K562 (cell line): ENCODE measurements at regions not wholly inside any gene's neighbourhood (a gene's known extent, or its start where the extent isn't known, plus 50 kb on each side); places are given as distances from the start of the nearest gene placed in this dataset.

Experiments
- CTCF ChIP-seq, 3 experiments: IDR thresholded peaks in 2 of 3; conservative IDR thresholded peaks in 1 of 3; 2 replicates each; pipeline ENCODE4 v1.5.1; 2011 to 2012; ENCODE audit warnings: low read length in 3 of 3, mild to moderate bottlenecking in 3 of 3, control low read depth in 2 of 3, improper control_type of control experiment in 1 of 3, inconsistent platforms in 1 of 3, low read depth in 1 of 3, mixed read lengths in 1 of 3, moderate library complexity in 1 of 3; ENCODE audit not compliant: insufficient read depth in 2 of 3
- EZH2 ChIP-seq: IDR thresholded peaks from 2 replicates; pipeline ENCODE4 v1.6.1; 2012; ENCODE audit warnings: low read depth, mild to moderate bottlenecking, inconsistent platforms, low read length, borderline replicate concordance
- GABPA ChIP-seq: fragments of 200-800 bp; sonication (Bioruptor generic); conservative IDR thresholded peaks from 2 replicates; pipeline ENCODE4 v1.6.1; 2016; ENCODE audit warnings: low read depth, missing genetic modification characterization, missing compliant biosample characterization
- MTA3 ChIP-seq: fragments of 450-650 bp; formaldehyde crosslinking; IDR thresholded peaks from 2 replicates; pipeline ENCODE4 v1.6.1; 2017; ENCODE audit warnings: mild to moderate bottlenecking, borderline replicate concordance
- RB1 ChIP-seq: fragments of 450-650 bp; IDR thresholded peaks from 2 replicates; pipeline ENCODE4 v1.6.1; 2017; ENCODE audit warnings: low read depth, mild to moderate bottlenecking
- SP1 ChIP-seq: sonication (generic); formaldehyde crosslinking; IDR thresholded peaks from 2 replicates; pipeline ENCODE4 v1.8.1; 2022; ENCODE audit warnings: mild to moderate bottlenecking, missing genetic modification reagents
- TCF7L2 ChIP-seq: fragments of 150-350 bp; IDR thresholded peaks from 2 replicates; pipeline ENCODE4 v1.6.1; 2016; ENCODE audit warnings: low read depth, mild to moderate bottlenecking, low read length, moderate library complexity
- ZNF316 ChIP-seq: fragments of 450-650 bp; IDR thresholded peaks from 2 replicates; pipeline ENCODE4 v1.6.1; 2016
- TF ChIP-seq, protein P1 (sequence below), 2 experiments: fragments of 450-650 bp in 1 of 2; sonication (generic) in 1 of 2; formaldehyde crosslinking in 1 of 2; IDR thresholded peaks in 1 of 2; conservative IDR thresholded peaks in 1 of 2; 2 replicates each; pipeline versions ENCODE4 v1.6.1 to v1.8.1; 2016 to 2023; ENCODE audit warnings: mild to moderate bottlenecking in 2 of 2, moderate library complexity in 2 of 2, inconsistent platforms in 1 of 2, missing genetic modification reagents in 1 of 2
- TF ChIP-seq, protein P2 (sequence below): sonication (generic); formaldehyde crosslinking; IDR thresholded peaks from 2 replicates; pipeline ENCODE4 v1.4.0; 2020; ENCODE audit warnings: mild to moderate bottlenecking, missing genetic modification reagents

GRCh38 chr14:55855751-55856150 lies 262.5 kb upstream of the PELI2 start:
- no peak for TF ChIP-seq EZH2
- TF ChIP-seq RB1, result no peak
- TF ChIP-seq SP1, result no peak
- no peak for TF ChIP-seq TCF7L2
- no peak for TF ChIP-seq ZNF316
- TF ChIP-seq CTCF (IDR thresholded peaks at IDR 0.05 in 2 of 3, conservative IDR thresholded peaks at IDR 0.05 in 1 of 3; ENCODE audit: insufficient read depth in 2 of 3, low read depth in 1 of 3, low read length in 3 of 3), result no peak
- TF ChIP-seq GABPA (tag), result no peak
- TF ChIP-seq, protein P1, sequence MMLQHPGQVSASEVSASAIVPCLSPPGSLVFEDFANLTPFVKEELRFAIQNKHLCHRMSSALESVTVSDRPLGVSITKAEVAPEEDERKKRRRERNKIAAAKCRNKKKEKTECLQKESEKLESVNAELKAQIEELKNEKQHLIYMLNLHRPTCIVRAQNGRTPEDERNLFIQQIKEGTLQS (IDR thresholded peaks at IDR 0.05), result no peak
- TF ChIP-seq, protein P1 (CRISPR knock-in tag; conservative IDR thresholded peaks at IDR 0.05), result no peak
- TF ChIP-seq, protein P2, sequence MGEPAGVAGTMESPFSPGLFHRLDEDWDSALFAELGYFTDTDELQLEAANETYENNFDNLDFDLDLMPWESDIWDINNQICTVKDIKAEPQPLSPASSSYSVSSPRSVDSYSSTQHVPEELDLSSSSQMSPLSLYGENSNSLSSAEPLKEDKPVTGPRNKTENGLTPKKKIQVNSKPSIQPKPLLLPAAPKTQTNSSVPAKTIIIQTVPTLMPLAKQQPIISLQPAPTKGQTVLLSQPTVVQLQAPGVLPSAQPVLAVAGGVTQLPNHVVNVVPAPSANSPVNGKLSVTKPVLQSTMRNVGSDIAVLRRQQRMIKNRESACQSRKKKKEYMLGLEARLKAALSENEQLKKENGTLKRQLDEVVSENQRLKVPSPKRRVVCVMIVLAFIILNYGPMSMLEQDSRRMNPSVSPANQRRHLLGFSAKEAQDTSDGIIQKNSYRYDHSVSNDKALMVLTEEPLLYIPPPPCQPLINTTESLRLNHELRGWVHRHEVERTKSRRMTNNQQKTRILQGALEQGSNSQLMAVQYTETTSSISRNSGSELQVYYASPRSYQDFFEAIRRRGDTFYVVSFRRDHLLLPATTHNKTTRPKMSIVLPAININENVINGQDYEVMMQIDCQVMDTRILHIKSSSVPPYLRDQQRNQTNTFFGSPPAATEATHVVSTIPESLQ, result no peak
- no peak for TF ChIP-seq MTA3
